ENCODE measurements at regions not wholly inside any gene's neighbourhood (a gene's known extent, or its start where the extent isn't known, plus 50 kb on each side); places are given as distances from the start of the nearest gene placed in this dataset.

- in situ Hi-C loops (cut with HindIII; ENCODE audit: low pct_unique_long_range_greater_than_20kb, low sequenced_read_pairs) = no loop called here
- no peak for DNase-seq (ENCODE audit: low read depth in 1 of 2, low spot score in 1 of 2)
- TF ChIP-seq JUND (IDR thresholded peaks at IDR 0.05; ENCODE audit: low read depth) = no peak
Observed at GRCh38 chr1:30600706-30601105, 122.7 kb downstream of the MATN1 start.

DNA sequence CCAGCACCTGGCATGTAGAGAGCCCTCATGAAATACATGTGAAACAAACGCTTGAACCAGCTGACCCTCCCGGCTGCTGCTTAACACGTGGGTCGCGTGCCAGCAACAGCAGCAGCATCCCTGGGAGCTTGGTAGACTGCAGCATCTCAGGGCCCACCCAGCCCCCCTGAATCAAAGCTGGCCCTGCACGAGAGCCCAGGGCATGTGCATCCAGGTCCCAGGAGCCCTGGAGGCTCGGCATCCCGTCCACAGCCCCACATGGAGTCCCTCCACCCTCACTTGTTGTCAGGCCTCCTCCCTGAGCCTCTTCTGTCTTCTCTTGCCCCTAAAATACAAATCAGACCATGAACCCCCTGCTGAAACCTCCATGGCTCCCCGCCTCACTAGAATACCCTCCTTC, 123.1 kb downstream of the MATN1 start:
- TF ChIP-seq JUND (IDR thresholded peaks at IDR 0.05; ENCODE audit: low read depth) = no peak
- in situ Hi-C loops (cut with HindIII; ENCODE audit: low pct_unique_long_range_greater_than_20kb, low sequenced_read_pairs) = no loop called here
- DNase-seq (ENCODE audit: low read depth in 1 of 2, low spot score in 1 of 2) = no peak

DNA sequence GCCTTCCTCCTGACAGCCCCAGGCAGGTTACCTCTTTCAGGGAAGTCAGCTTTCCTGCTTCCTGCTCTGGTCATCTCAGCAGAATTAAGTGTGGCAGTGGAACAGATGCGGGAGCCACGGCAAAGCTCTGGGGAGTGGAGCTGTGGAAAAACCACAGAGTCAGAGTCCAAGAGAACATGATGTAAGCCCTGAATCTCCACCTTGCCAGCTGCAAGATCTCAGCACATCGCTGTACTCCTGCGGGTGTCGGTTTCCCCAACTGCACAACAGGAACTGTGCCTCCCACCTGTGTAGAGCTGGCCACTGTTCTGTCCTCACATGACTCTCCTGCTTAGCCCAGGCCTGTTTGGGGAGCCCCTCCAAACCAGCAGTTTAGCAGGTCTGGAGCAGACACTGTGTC, 123.7 kb downstream of the MATN1 start:
- in situ Hi-C loops (cut with HindIII; ENCODE audit: low pct_unique_long_range_greater_than_20kb, low sequenced_read_pairs) = no loop called here
- no peak for TF ChIP-seq JUND (IDR thresholded peaks at IDR 0.05; ENCODE audit: low read depth)
- DNase-seq (ENCODE audit: low read depth in 1 of 2, low spot score in 1 of 2) = no peak

- TF ChIP-seq JUND (IDR thresholded peaks at IDR 0.05; ENCODE audit: low read depth) = no peak
- in situ Hi-C loops (cut with HindIII; ENCODE audit: low pct_unique_long_range_greater_than_20kb, low sequenced_read_pairs) = no loop called here
- DNase-seq (ENCODE audit: low read depth in 1 of 2, low spot score in 1 of 2) = no peak
Observed at GRCh38 chr1:30598571-30599114, 124.7 kb downstream of the MATN1 start.

DNA sequence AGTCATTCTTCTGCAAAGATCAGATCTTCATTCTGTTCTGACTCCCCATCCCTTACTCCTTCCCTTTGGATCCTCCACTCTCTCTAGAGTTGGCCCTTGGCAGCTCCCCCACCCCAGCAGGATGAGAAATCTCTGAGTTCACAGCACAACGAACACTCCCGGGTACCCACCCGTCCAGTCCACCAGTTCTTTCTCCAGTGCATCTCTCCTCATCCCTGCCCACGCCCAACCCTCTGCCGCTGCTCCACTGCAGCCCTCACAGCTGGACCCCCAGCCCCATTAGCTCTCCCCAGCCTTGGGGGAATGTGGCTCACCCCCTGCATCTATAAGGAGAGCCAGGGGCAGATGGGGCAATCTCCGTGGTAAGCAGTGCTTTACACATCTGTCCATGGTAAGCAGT, 125.7 kb downstream of the MATN1 start:
- DNase-seq (ENCODE audit: low read depth in 1 of 2, low spot score in 1 of 2) = no peak
- in situ Hi-C loops (cut with HindIII; ENCODE audit: low pct_unique_long_range_greater_than_20kb, low sequenced_read_pairs) = no loop called here
- no peak for TF ChIP-seq JUND (IDR thresholded peaks at IDR 0.05; ENCODE audit: low read depth)

DNA sequence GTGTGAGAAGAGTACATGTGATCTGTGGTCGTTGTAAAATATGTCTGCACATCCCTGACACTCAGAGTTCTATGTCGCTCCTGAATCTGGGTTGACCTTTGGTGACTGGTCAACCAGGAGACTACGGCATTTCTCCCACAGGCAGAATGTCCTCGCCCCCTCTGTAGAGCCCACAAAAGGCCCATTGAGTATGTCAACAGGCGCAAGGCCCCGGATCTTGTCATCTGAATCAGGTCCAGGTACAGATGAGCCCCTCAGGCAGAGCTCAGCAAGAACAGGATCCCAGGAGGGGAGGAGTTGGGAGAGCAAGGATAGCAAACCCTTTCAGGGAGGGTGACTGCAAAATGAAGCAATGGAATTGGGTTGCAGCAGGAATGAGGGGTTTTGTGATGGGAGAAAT, 126.5 kb downstream of the MATN1 start:
- no peak for DNase-seq (ENCODE audit: low read depth in 1 of 2, low spot score in 1 of 2)
- TF ChIP-seq JUND (IDR thresholded peaks at IDR 0.05; ENCODE audit: low read depth) = no peak
- in situ Hi-C loops (cut with HindIII; ENCODE audit: low pct_unique_long_range_greater_than_20kb, low sequenced_read_pairs) = no loop called here

GRCh38 chr1:30596470-30596869, 126.9 kb downstream of the MATN1 start:
- DNase-seq (ENCODE audit: low read depth in 1 of 2, low spot score in 1 of 2) = no peak
- in situ Hi-C loops (cut with HindIII; ENCODE audit: low pct_unique_long_range_greater_than_20kb, low sequenced_read_pairs) = no loop called here
- TF ChIP-seq JUND (IDR thresholded peaks at IDR 0.05; ENCODE audit: low read depth) = no peak

DNA sequence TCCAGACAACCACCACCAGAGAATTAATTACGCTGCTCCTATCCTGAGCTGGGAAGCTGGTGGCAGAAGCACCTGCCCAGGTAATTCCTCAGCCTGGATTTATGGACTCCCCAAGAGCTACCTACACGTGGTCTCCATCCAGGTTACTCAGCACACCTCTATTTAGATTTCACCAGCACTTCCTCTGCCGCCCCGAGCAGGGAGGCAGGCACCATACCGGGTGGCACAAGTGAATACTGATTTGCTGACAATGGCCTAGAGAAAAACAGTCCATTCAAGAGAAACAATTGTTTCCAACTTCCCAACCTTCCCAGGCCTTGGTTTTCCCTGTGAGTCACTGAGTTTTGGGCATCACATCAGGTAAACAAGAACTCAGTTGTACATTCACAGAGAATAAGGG, 134.3 kb downstream of the MATN1 start:
- in situ Hi-C loops (cut with HindIII; ENCODE audit: low pct_unique_long_range_greater_than_20kb, low sequenced_read_pairs) = no loop called here
- no peak for DNase-seq (ENCODE audit: low read depth in 1 of 2, low spot score in 1 of 2)
- TF ChIP-seq JUND (IDR thresholded peaks at IDR 0.05; ENCODE audit: low read depth) = no peak

- DNase-seq (ENCODE audit: low read depth in 1 of 2, low spot score in 1 of 2) = no peak
- no peak for TF ChIP-seq JUND (IDR thresholded peaks at IDR 0.05; ENCODE audit: low read depth)
- in situ Hi-C loops (cut with HindIII; ENCODE audit: low pct_unique_long_range_greater_than_20kb, low sequenced_read_pairs) = no loop called here
Observed at GRCh38 chr1:30588311-30589073, 134.9 kb downstream of the MATN1 start.

GRCh38 chr1:30586671-30587070, 136.7 kb downstream of the MATN1 start:
- no peak for TF ChIP-seq JUND (IDR thresholded peaks at IDR 0.05; ENCODE audit: low read depth)
- DNase-seq (ENCODE audit: low read depth in 1 of 2, low spot score in 1 of 2) = no peak
- in situ Hi-C loops (cut with HindIII; ENCODE audit: low pct_unique_long_range_greater_than_20kb, low sequenced_read_pairs) = no loop called here

GRCh38 chr1:30579580-30579979, 143.8 kb downstream of the MATN1 start:
- DNase-seq (ENCODE audit: low read depth in 1 of 2, low spot score in 1 of 2) = no peak
- in situ Hi-C loops (cut with HindIII; ENCODE audit: low pct_unique_long_range_greater_than_20kb, low sequenced_read_pairs) = no loop called here
- TF ChIP-seq JUND (IDR thresholded peaks at IDR 0.05; ENCODE audit: low read depth) = no peak

DNA sequence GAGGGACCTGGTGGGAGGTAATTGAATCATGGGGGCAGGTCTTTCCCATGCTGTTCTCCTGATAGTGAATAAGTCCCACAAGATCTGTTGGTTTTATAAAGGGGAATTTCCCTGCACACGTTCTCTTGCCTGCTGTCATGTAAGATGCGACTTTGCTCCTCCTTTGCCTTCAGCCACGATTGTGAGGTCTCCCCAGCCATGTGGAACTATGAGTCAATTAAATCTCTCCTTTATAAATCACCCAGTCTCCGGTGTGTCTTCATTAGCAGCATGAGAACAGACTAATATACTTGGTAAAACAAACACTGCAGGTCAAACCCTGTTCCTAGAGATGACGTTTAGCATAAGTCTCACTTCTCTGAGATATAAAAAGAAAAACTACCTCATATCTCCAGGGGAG, 148.3 kb downstream of the MATN1 start:
- DNase-seq (ENCODE audit: low read depth in 1 of 2, low spot score in 1 of 2) = no peak
- no peak for TF ChIP-seq JUND (IDR thresholded peaks at IDR 0.05; ENCODE audit: low read depth)
- in situ Hi-C loops (cut with HindIII; ENCODE audit: low pct_unique_long_range_greater_than_20kb, low sequenced_read_pairs) = no loop called here

GRCh38 chr1:30572192-30572591, 151.2 kb downstream of the MATN1 start:
- peak in 1 of 2 experiments; percentile 17 for DNase-seq (ENCODE audit: low read depth in 1 of 2, low spot score in 1 of 2)
- no peak for TF ChIP-seq JUND (IDR thresholded peaks at IDR 0.05; ENCODE audit: low read depth)
- in situ Hi-C loops (cut with HindIII; ENCODE audit: low pct_unique_long_range_greater_than_20kb, low sequenced_read_pairs) = no loop called here

GRCh38 chr1:30571380-30571779, 152.0 kb downstream of the MATN1 start:
- in situ Hi-C loops (cut with HindIII; ENCODE audit: low pct_unique_long_range_greater_than_20kb, low sequenced_read_pairs) = no loop called here
- no peak for TF ChIP-seq JUND (IDR thresholded peaks at IDR 0.05; ENCODE audit: low read depth)
- no peak for DNase-seq (ENCODE audit: low read depth in 1 of 2, low spot score in 1 of 2)

All from T47D (cell line).